HCT116 (cell line): ENCODE measurements at regions not wholly inside any gene's neighbourhood (a gene's known extent, or its start where the extent isn't known, plus 50 kb on each side); places are given as distances from the start of the nearest gene placed in this dataset.
A peak's percentile ranks its signal among the peaks of the same experiment; 100 is the strongest.

Experiments used
- ATAC-seq: fragments of 200-7000 bp; cut with Tn5 transposase; 2 replicates; pipeline ENCODE4 v1.9.1; 2020; ENCODE audit warnings: mild to moderate bottlenecking, moderate library complexity
- BruUV-seq: library from RNA; stranded (reverse); fragments of 400-500 nt; replicated peaks from 2 replicates; lab custom pipeline; 2021; lab: Mats Ljungman, UMichigan
- CTCF ChIA-PET: fragments of 300-600 bp; sonication (Branson Sonifier 250); formaldehyde crosslinking; loops from one replicate; lab custom pipeline; 2021; ENCODE audit warnings: antibody characterized with exemption; lab: Charles Lee
- POLR2A ChIA-PET: fragments of 300-600, 350-600 bp; sonication (Branson Sonifier 250); formaldehyde crosslinking; loops from one replicate; lab custom pipeline; 2021; ENCODE audit warnings: antibody characterized with exemption; lab: Charles Lee
- RAD21 ChIA-PET, 2 experiments: fragments of 300-600 bp; sonication (Branson Sonifier 250); formaldehyde crosslinking; loops; one replicate each; lab custom pipeline; 2023; ENCODE audit warnings: low total read pairs in 2 of 2; ENCODE audit not compliant: uncharacterized antibody in 2 of 2, unreplicated experiment in 2 of 2, low non-redundant PET in 1 of 2; lab: Charles Lee
- DNase-seq: peaks from one replicate; pipeline ENCODE4 v3.0.0-alpha.2; 2010; ENCODE audit warnings: low read depth, low spot score
- H2AFZ ChIP-seq: fragments of 200-600 bp; shearing (Covaris generic), sonication (generic); 2 replicates; pipeline ENCODE4 v1.6.1; 2017; ENCODE audit warnings: low read depth, mixed run types, mixed read lengths, antibody characterized with exemption, low read length; ENCODE audit not compliant: poor library complexity, severe bottlenecking
- H3K27ac ChIP-seq: 2 replicates; pipeline ENCODE4 v1.5.1; 2012; ENCODE audit warnings: low read depth, low read length
- H3K27me3 ChIP-seq: fragments of 200-600 bp; sonication (generic); 2 replicates; pipeline ENCODE4 v1.6.1; 2016; ENCODE audit warnings: mixed run types, low read length, mixed read lengths; ENCODE audit not compliant: insufficient read depth
- H3K36me3 ChIP-seq, 2 experiments: fragments of 200-500 bp in 1 of 2; fragments of 200-600 bp in 1 of 2; sonication (Bioruptor generic) in 1 of 2; sonication (generic) in 1 of 2; 2 replicates each; pipeline versions ENCODE4 v1.5.1 to v1.6.1; 2014 to 2016; ENCODE audit warnings: low read length in 2 of 2, inconsistent platforms in 1 of 2, mixed read lengths in 1 of 2, mixed run types in 1 of 2; ENCODE audit not compliant: insufficient read depth in 2 of 2, control insufficient read depth in 1 of 2
- H3K4me1 ChIP-seq, 2 experiments: fragments of 200-600 bp in 1 of 2; sonication (generic) in 1 of 2; 2 replicates each; pipeline versions ENCODE4 v1.5.1 to v1.6.1; 2012 to 2017; ENCODE audit warnings: low read length in 2 of 2, inconsistent platforms in 1 of 2, mild to moderate bottlenecking in 1 of 2, mixed read lengths in 1 of 2, mixed run types in 1 of 2, moderate library complexity in 1 of 2; ENCODE audit not compliant: insufficient read depth in 2 of 2, control insufficient read depth in 1 of 2
- H3K4me2 ChIP-seq: fragments of 200-600 bp; sonication (generic); 2 replicates; pipeline ENCODE4 v1.6.1; 2017; ENCODE audit warnings: mixed run types, low read length, mixed read lengths
- H3K4me3 ChIP-seq, 2 experiments: fragments of 200-600 bp in 1 of 2; sonication (generic) in 1 of 2; replicated peaks in 1 of 2; 2 replicates each; pipeline ENCODE4 v1.5.1; 2011 to 2016; ENCODE audit warnings: low read length in 2 of 2, control low read depth in 1 of 2, low read depth in 1 of 2, mild to moderate bottlenecking in 1 of 2, mixed read lengths in 1 of 2, mixed run types in 1 of 2
- H3K79me2 ChIP-seq: fragments of 200-600 bp; sonication (generic); 2 replicates; pipeline ENCODE4 v1.6.1; 2017; ENCODE audit warnings: mild to moderate bottlenecking, mixed run types, low read length, moderate library complexity, mixed read lengths; ENCODE audit not compliant: insufficient read depth
- H3K9ac ChIP-seq: fragments of 200-600 bp; sonication (generic); 2 replicates; pipeline ENCODE4 v1.6.1; 2016; ENCODE audit warnings: low read length, mixed read lengths
- H3K9me2 ChIP-seq: fragments of 200-600 bp; sonication (generic), shearing (Covaris generic); 2 replicates; pipeline ENCODE4 v1.6.1; 2017; ENCODE audit warnings: mixed run types, mild to moderate bottlenecking, moderate library complexity; ENCODE audit not compliant: insufficient read depth
- H3K9me3 ChIP-seq, 2 experiments: fragments of 200-500 bp in 1 of 2; fragments of 200-600 bp in 1 of 2; sonication (Bioruptor generic) in 1 of 2; sonication (generic) in 1 of 2; 2 replicates each; pipeline ENCODE4 v1.6.1; 2014 to 2017; ENCODE audit warnings: low read length in 2 of 2, mixed read lengths in 2 of 2, inconsistent platforms in 1 of 2, low read depth in 1 of 2, mild to moderate bottlenecking in 1 of 2, mixed run types in 1 of 2, moderate library complexity in 1 of 2; ENCODE audit not compliant: control insufficient read depth in 1 of 2, insufficient read depth in 1 of 2
- H4K20me1 ChIP-seq: fragments of 200-600 bp; sonication (generic), shearing (Covaris generic); 2 replicates; pipeline ENCODE4 v1.6.1; 2017; ENCODE audit warnings: mixed run types, mild to moderate bottlenecking, moderate library complexity; ENCODE audit not compliant: insufficient read depth
- ATF3 ChIP-seq: IDR thresholded peaks from 2 replicates; pipeline ENCODE4 v1.6.1; 2012
- CBX3 ChIP-seq: IDR thresholded peaks from 2 replicates; pipeline ENCODE4 v1.6.1; 2012; ENCODE audit warnings: low read depth
- CTCF ChIP-seq, 3 experiments: fragments of 200-600 bp in 1 of 3; sonication (generic) in 1 of 3; IDR thresholded peaks in 2 of 3; conservative IDR thresholded peaks in 1 of 3; 2 replicates each; pipeline ENCODE4 v1.5.1; 2012 to 2017; ENCODE audit warnings: low read depth in 2 of 3, low read length in 2 of 3, antibody characterized with exemption in 1 of 3, borderline replicate concordance in 1 of 3, control low read depth in 1 of 3, mild to moderate bottlenecking in 1 of 3, mixed read lengths in 1 of 3, mixed run types in 1 of 3, moderate library complexity in 1 of 3; ENCODE audit not compliant: insufficient read depth in 1 of 3
- EGR1 ChIP-seq: IDR thresholded peaks from 2 replicates; pipeline ENCODE4 v1.6.1; 2012; ENCODE audit warnings: low read depth
- ELF1 ChIP-seq: IDR thresholded peaks from 2 replicates; pipeline ENCODE4 v1.6.1; 2012; ENCODE audit warnings: low read depth, borderline replicate concordance
- EZH2 ChIP-seq: fragments of 200-600 bp; sonication (generic); IDR thresholded peaks from 2 replicates; pipeline ENCODE4 v1.6.1; 2017; ENCODE audit warnings: antibody characterized with exemption, mixed run types
- EZH2phosphoT487 ChIP-seq: fragments of 200-600 bp; IDR thresholded peaks from 2 replicates; pipeline ENCODE4 v1.6.1; 2018; ENCODE audit warnings: antibody characterized with exemption, borderline replicate concordance
- FOSL1 ChIP-seq: IDR thresholded peaks from 2 replicates; pipeline ENCODE4 v1.6.1; 2012; ENCODE audit warnings: low read depth
- JUND ChIP-seq: IDR thresholded peaks from 2 replicates; pipeline ENCODE4 v1.6.1; 2012
- MAX ChIP-seq: IDR thresholded peaks from 2 replicates; pipeline ENCODE4 v1.6.1; 2012
- POLR2A ChIP-seq: IDR thresholded peaks from 2 replicates; pipeline ENCODE4 v1.7.0; 2011; ENCODE audit warnings: borderline replicate concordance; ENCODE audit not compliant: insufficient read depth, insufficient read length; ENCODE audit errors: extremely low read depth
- POLR2AphosphoS5 ChIP-seq: IDR thresholded peaks from 2 replicates; pipeline ENCODE4 v1.6.1; 2011; ENCODE audit warnings: mild to moderate bottlenecking, low read depth, low read length, moderate library complexity
- RAD21 ChIP-seq: IDR thresholded peaks from 2 replicates; pipeline ENCODE4 v1.6.1; 2012; ENCODE audit warnings: low read depth, mild to moderate bottlenecking
- REST ChIP-seq: IDR thresholded peaks from 2 replicates; pipeline ENCODE4 v1.6.1; 2012; ENCODE audit warnings: low read depth
- SIN3A ChIP-seq: IDR thresholded peaks from 2 replicates; pipeline ENCODE4 v1.6.1; 2012; ENCODE audit warnings: low read depth
- SP1 ChIP-seq: IDR thresholded peaks from 2 replicates; pipeline ENCODE4 v1.6.1; 2012; ENCODE audit warnings: low read depth
- SRF ChIP-seq: IDR thresholded peaks from 2 replicates; pipeline ENCODE4 v1.6.1; 2012; ENCODE audit warnings: low read depth
- ZFX ChIP-seq: fragments of 450-650 bp; IDR thresholded peaks from 2 replicates; pipeline ENCODE4 v1.6.1; 2017
- intact Hi-C: fragments of 100-400 bp; cut with micrococcal nuclease; formaldehyde crosslinking; loops from 2 replicates; pipeline ENCODE4 v1.10.0; 2022

GRCh38 chr5:73312872-73313510 is 135.6 kb downstream of the FOXD1 start:
- H3K4me3 ChIP-seq = no peak overlapping the region
- H2AFZ ChIP-seq = peak overlapping the region; percentile 48
- H4K20me1 ChIP-seq = no peaks in the 10 kb centered on the region
- no peaks in the 10 kb centered on the region for H3K27me3 ChIP-seq
- BruUV-seq = no TSS peak
- ATAC-seq = no peak
- DNase-seq = no peak
- H3K4me1 ChIP-seq = peaks cover 0 to 33% of the 10 kb centered on the region in 2 experiments; a peak in 2 of 4 replicates
- ChIA-PET POLR2A (no interaction called here), CTCF (interaction anchor here (1.6 kb wide), 1 partner anchor 138 kb away, joined by 4 read pairs; no protein-coding TSS in a partner anchor), RAD21 (no interaction called here)
- 0 out of 2 replicates have a peak, but pooled peaks cover 4% of the 10 kb centered on the region for H3K9me2 ChIP-seq
- no peak overlapping the region for H3K9ac ChIP-seq
- intact Hi-C loops = no loop called here
- no peaks in the 10 kb centered on the region for H3K36me3 ChIP-seq
- H3K9me3 ChIP-seq = no peaks in the 10 kb centered on the region
- H3K27ac ChIP-seq = no peak overlapping the region
- H3K79me2 ChIP-seq = no peaks in the 10 kb centered on the region
- TF ChIP-seq RAD21 (no peak), FOSL1 (no peak), CBX3 (no peak), REST (no peak), ATF3 (no peak), SRF (no peak), POLR2AphosphoS5 (no peak), EZH2phosphoT487 (no peak), EGR1 (no peak), CTCF (IDR thresholded peaks at IDR 0.05 in 2 of 3, conservative IDR thresholded peaks at IDR 0.05 in 1 of 3; ENCODE audit: borderline replicate concordance in 1 of 3, insufficient read depth in 1 of 3, low read depth in 2 of 3, low read length in 2 of 3) (no peak), ELF1 (no peak), ZFX (no peak), MAX (no peak), POLR2A (no peak), JUND (no peak), SP1 (no peak), EZH2 (no peak), SIN3A (no peak)
- no peak overlapping the region for H3K4me2 ChIP-seq
